H1 (cell line): ENCODE measurements at regions not wholly inside any gene's neighbourhood (a gene's known extent, or its start where the extent isn't known, plus 50 kb on each side); places are given as distances from the start of the nearest gene placed in this dataset.

ENCODE experiments used
- CTCF ChIA-PET: fragments of 300-600 bp; sonication (Branson Sonifier 250); formaldehyde crosslinking; loops from one replicate; lab custom pipeline; 2021; ENCODE audit not compliant: partially characterized antibody; lab: Charles Lee
- POLR2A ChIA-PET: fragments of 300-600 bp; sonication (Branson Sonifier 250); formaldehyde crosslinking; loops from one replicate; lab custom pipeline; 2021; ENCODE audit warnings: inconsistent platforms; ENCODE audit not compliant: partially characterized antibody; lab: Charles Lee
- DNase-seq, 2 experiments: peaks; one replicate each; pipeline versions ENCODE4 v3.0.0 to v3.0.0-alpha.2; 2010 to 2022; ENCODE audit warnings: low spot score in 2 of 2, low read depth in 1 of 2, mixed read lengths in 1 of 2
- FAIRE-seq: peaks from 2 replicates; lab custom pipeline; 2011; peaks lifted over from hg19 to GRCh38; lab: Jason Lieb, UNC
- H2AFZ ChIP-seq: 2 replicates; pipeline ENCODE4 v1.8.1; 2012; ENCODE audit warnings: low read length, inconsistent platforms
- H2AK5ac ChIP-seq: 2 replicates; pipeline ENCODE4 v1.6.1; 2013; ENCODE audit warnings: low read depth, low read length
- H2BK120ac ChIP-seq: replicated peaks from 2 replicates; pipeline ENCODE3; 2013; ENCODE audit warnings: low read depth, low read length, inconsistent platforms
- H2BK12ac ChIP-seq: 2 replicates; pipeline ENCODE4 v1.6.1; 2013; ENCODE audit warnings: low read depth, low read length
- H2BK15ac ChIP-seq: 2 replicates; pipeline ENCODE4 v1.6.1; 2013; ENCODE audit warnings: low read length
- H2BK20ac ChIP-seq: 2 replicates; pipeline ENCODE4 v1.6.1; 2013; ENCODE audit warnings: low read length
- H2BK5ac ChIP-seq: 2 replicates; pipeline ENCODE4 v1.6.1; 2013; ENCODE audit warnings: low read depth, low read length
- H3K14ac ChIP-seq: 2 replicates; pipeline ENCODE4 v1.6.1; 2013; ENCODE audit warnings: inconsistent platforms; ENCODE audit not compliant: insufficient read length
- H3K18ac ChIP-seq: 2 replicates; pipeline ENCODE4 v1.6.1; 2013; ENCODE audit warnings: low read length; ENCODE audit errors: extremely low read depth
- H3K23ac ChIP-seq: 2 replicates; pipeline ENCODE4 v1.6.1; 2013; ENCODE audit warnings: inconsistent platforms; ENCODE audit not compliant: insufficient read length
- H3K23me2 ChIP-seq: 2 replicates; pipeline ENCODE4 v1.6.1; 2013; ENCODE audit warnings: low read depth, low read length
- H3K27ac ChIP-seq: 2 replicates; pipeline ENCODE4 v1.6.1; 2011; ENCODE audit warnings: low read depth, low read length, inconsistent platforms
- H3K27me3 ChIP-seq, 4 experiments: replicated peaks in 1 of 4; 1 replicate in 1 of 4; 2 replicates in 3 of 4; pipeline versions ENCODE4 v1.6.1 to v1.8.1; 2011 to 2013; ENCODE audit warnings: low read length in 3 of 4, mild to moderate bottlenecking in 3 of 4, inconsistent platforms in 2 of 4, mixed read lengths in 2 of 4, moderate library complexity in 1 of 4; ENCODE audit not compliant: control insufficient read depth in 3 of 4, insufficient read depth in 3 of 4; ENCODE audit errors: extremely low read depth in 1 of 4
- H3K36me3 ChIP-seq, 4 experiments: 2 replicates each; pipeline versions ENCODE4 v1.6.1 to v1.8.1; 2011 to 2013; ENCODE audit warnings: mild to moderate bottlenecking in 4 of 4, low read length in 3 of 4, moderate library complexity in 2 of 4, control low read depth in 1 of 4, inconsistent platforms in 1 of 4; ENCODE audit not compliant: insufficient read depth in 4 of 4, control insufficient read depth in 2 of 4
- H3K4ac ChIP-seq: replicated peaks from 2 replicates; pipeline ENCODE3; 2013; ENCODE audit warnings: low read length, low read depth, mixed read lengths, inconsistent platforms; ENCODE audit not compliant: insufficient read length
- H3K4me1 ChIP-seq, 4 experiments: replicated peaks in 1 of 4; 1 replicate in 1 of 4; 2 replicates in 3 of 4; pipeline versions ENCODE4 v1.6.1 to v1.8.1; 2011 to 2013; ENCODE audit warnings: low read length in 3 of 4, inconsistent platforms in 2 of 4, mixed read lengths in 1 of 4; ENCODE audit not compliant: insufficient read depth in 4 of 4, control insufficient read depth in 3 of 4
- H3K4me2 ChIP-seq, 2 experiments: 2 replicates each; pipeline versions ENCODE4 v1.6.1 to v1.8.1; 2011 to 2013; ENCODE audit warnings: low read depth in 2 of 2, low read length in 2 of 2, control low read depth in 1 of 2, inconsistent platforms in 1 of 2, mild to moderate bottlenecking in 1 of 2; ENCODE audit not compliant: insufficient read depth in 1 of 2
- H3K4me3 ChIP-seq, 4 experiments: fragments of 200-600, 300-600 bp in 1 of 4; sonication (generic), shearing (Covaris generic), sonication (Bioruptor Twin) in 1 of 4; 2 replicates each; pipeline versions ENCODE4 v1.5.1 to v1.8.1; 2011 to 2016; ENCODE audit warnings: low read length in 4 of 4, low read depth in 3 of 4, control low read depth in 2 of 4, inconsistent platforms in 2 of 4, mild to moderate bottlenecking in 2 of 4, mixed read lengths in 1 of 4, moderate library complexity in 1 of 4; ENCODE audit not compliant: insufficient read depth in 2 of 4; ENCODE audit errors: extremely low read depth in 1 of 4
- H3K56ac ChIP-seq: replicated peaks from 2 replicates; pipeline ENCODE3; 2013; ENCODE audit warnings: low read depth, mild to moderate bottlenecking, mixed read lengths, low read length, inconsistent platforms; ENCODE audit not compliant: insufficient read length
- H3K79me1 ChIP-seq: 2 replicates; pipeline ENCODE4 v1.6.1; 2013; ENCODE audit warnings: low read depth, low read length, control low read depth
- H3K79me2 ChIP-seq, 2 experiments: 2 replicates each; pipeline versions ENCODE4 v1.6.1 to v1.8.1; 2012 to 2013; ENCODE audit warnings: low read length in 2 of 2, mild to moderate bottlenecking in 2 of 2, inconsistent platforms in 1 of 2; ENCODE audit not compliant: insufficient read depth in 2 of 2, control insufficient read depth in 1 of 2
- H3K9ac ChIP-seq, 4 experiments: replicated peaks in 1 of 4; 1 replicate in 1 of 4; 2 replicates in 3 of 4; pipeline versions ENCODE4 v1.6.1 to v1.8.1; 2011 to 2013; ENCODE audit warnings: low read depth in 3 of 4, low read length in 3 of 4, control low read depth in 2 of 4, mild to moderate bottlenecking in 2 of 4, moderate library complexity in 2 of 4, inconsistent platforms in 1 of 4; ENCODE audit errors: extremely low read depth in 1 of 4
- H3K9me3 ChIP-seq, 2 experiments: 2 replicates each; pipeline versions ENCODE4 v1.6.1 to v1.8.1; 2012 to 2013; ENCODE audit warnings: mild to moderate bottlenecking in 2 of 2, moderate library complexity in 2 of 2, control low read depth in 1 of 2, inconsistent platforms in 1 of 2, low read depth in 1 of 2, low read length in 1 of 2, mixed read lengths in 1 of 2; ENCODE audit not compliant: insufficient read depth in 2 of 2
- H4K20me1 ChIP-seq, 2 experiments: replicated peaks in 1 of 2; 2 replicates each; pipeline versions ENCODE3 to v1.8.1; 2011 to 2013; ENCODE audit warnings: inconsistent platforms in 2 of 2, low read length in 2 of 2, mild to moderate bottlenecking in 1 of 2; ENCODE audit not compliant: insufficient read depth in 2 of 2, control insufficient read depth in 1 of 2
- H4K5ac ChIP-seq: 2 replicates; pipeline ENCODE4 v1.6.1; 2013; ENCODE audit warnings: low read length, low read depth, mixed read lengths, inconsistent platforms; ENCODE audit not compliant: insufficient read length
- H4K8ac ChIP-seq: 2 replicates; pipeline ENCODE4 v1.8.0; 2013; ENCODE audit warnings: mild to moderate bottlenecking, moderate library complexity, low read length, inconsistent platforms; ENCODE audit not compliant: insufficient read depth; ENCODE audit errors: extremely low read depth
- H4K91ac ChIP-seq: replicated peaks from 2 replicates; pipeline ENCODE3; 2013; ENCODE audit warnings: low read length, mixed read lengths, inconsistent platforms; ENCODE audit not compliant: insufficient read length
- ASH2L ChIP-seq: fragments of 200-600, 300-600 bp; sonication (generic); IDR thresholded peaks from one replicate; pipeline ENCODE4 v1.7.1; 2017; ENCODE audit warnings: low read length
- ATF2 ChIP-seq: IDR thresholded peaks from 2 replicates; pipeline ENCODE4 v1.6.1; 2012; ENCODE audit warnings: low read length, inconsistent platforms
- ATF3 ChIP-seq: IDR thresholded peaks from 2 replicates; pipeline ENCODE4 v1.6.1; 2011; ENCODE audit warnings: low read depth, mild to moderate bottlenecking, low read length; ENCODE audit not compliant: insufficient read depth
- CBX5 ChIP-seq: fragments of 300-800, 300-1000 bp; sonication (generic); IDR thresholded peaks from 2 replicates; pipeline ENCODE4 v1.7.1; 2016; ENCODE audit warnings: antibody characterized with exemption, low read length, low read depth
- CEBPB ChIP-seq: IDR thresholded peaks from 2 replicates; pipeline ENCODE4 v1.6.1; 2012; ENCODE audit warnings: low read depth, low read length
- CREB1 ChIP-seq: IDR thresholded peaks from 2 replicates; pipeline ENCODE4 v1.6.1; 2012; ENCODE audit warnings: inconsistent platforms
- GTF2F1 ChIP-seq: IDR thresholded peaks from 2 replicates; pipeline ENCODE4 v1.6.1; 2012; ENCODE audit warnings: low read depth, low read length, improper control_type of control experiment, borderline replicate concordance
- JUN ChIP-seq: IDR thresholded peaks from 2 replicates; pipeline ENCODE4 v1.6.1; 2011; ENCODE audit warnings: low read depth, mild to moderate bottlenecking, improper control_type of control experiment, low read length
- JUND ChIP-seq: IDR thresholded peaks from 2 replicates; pipeline ENCODE4 v1.6.1; 2011; ENCODE audit warnings: mild to moderate bottlenecking, improper control_type of control experiment, low read length
- KDM1A ChIP-seq: fragments of 200-600, 300-600 bp; sonication (generic); IDR thresholded peaks from 2 replicates; pipeline ENCODE4 v1.7.1; 2016; ENCODE audit warnings: mild to moderate bottlenecking, low read length, borderline replicate concordance
- KDM4A ChIP-seq: IDR thresholded peaks from one replicate; pipeline ENCODE4 v1.7.1; 2012; ENCODE audit warnings: low read depth, mild to moderate bottlenecking, moderate library complexity, low read length, inconsistent platforms; ENCODE audit not compliant: severe bottlenecking
- RNF2 ChIP-seq: fragments of 200-900, 300-1000 bp; sonication (generic); IDR thresholded peaks from 2 replicates; pipeline ENCODE4 v1.7.1; 2016; ENCODE audit warnings: borderline replicate concordance, low read depth, mild to moderate bottlenecking, antibody characterized with exemption, low read length; ENCODE audit not compliant: poor library complexity, severe bottlenecking; ENCODE audit errors: missing control alignments
- SP2 ChIP-seq: IDR thresholded peaks from 2 replicates; pipeline ENCODE4 v1.6.1; 2012; ENCODE audit warnings: mild to moderate bottlenecking, low read length, inconsistent platforms
- WGBS, 2 experiments: shearing (Covaris generic) in 1 of 2; methylation state at CpG; one replicate each; pipeline versions ENCODE4 v1.1.6 to v1.1.7; 2013 to 2015; ENCODE audit warnings: low lambda C conversion rate in 2 of 2, mixed read lengths in 2 of 2, inconsistent platforms in 1 of 2, low coverage in 1 of 2, missing lambda C conversion rate in 1 of 2; ENCODE audit not compliant: insufficient replicate concordance in 2 of 2, insufficient coverage in 1 of 2, insufficient read length in 1 of 2; ENCODE audit errors: extremely low coverage in 1 of 2, missing lambda C conversion rate in 1 of 2; 5-methylcytosine and 5-hydroxymethylcytosine counted together

GRCh38 chr15:81520480-81520879, 146.5 kb upstream of the TMC3 start:
- CTCF ChIA-PET = interaction anchor here (2.1 kb wide), 1 partner anchor 16 kb away, joined by 5 read pairs; no protein-coding TSS in a partner anchor
- Histone ChIP-seq H4K8ac (no peak overlapping the region; the same call in 1 of the 2 replicates), H3K9ac (no peak overlapping the region), H2BK5ac (no peak overlapping the region), H2BK20ac (no peak overlapping the region), H2BK15ac (no peak overlapping the region), H3K27ac (no peak overlapping the region), H3K4me1 (no peaks in the 10 kb centered on the region), H4K20me1 (no peaks in the 10 kb centered on the region), H3K79me2 (no peaks in the 10 kb centered on the region), H3K4ac (no peak overlapping the region), H2AK5ac (no peak overlapping the region), H4K91ac (no peak overlapping the region), H4K5ac (no peak overlapping the region), H3K27me3 (no peaks in the 10 kb centered on the region), H3K79me1 (no peaks in the 10 kb centered on the region), H2BK120ac (no peak overlapping the region), H3K23ac (no peak overlapping the region), H3K56ac (no peak overlapping the region), H3K4me2 (no peak overlapping the region), H3K9me3 (no peaks in the 10 kb centered on the region), H3K18ac (no peak overlapping the region), H2BK12ac (no peak overlapping the region), H2AFZ (no peak overlapping the region), H3K36me3 (no peaks in the 10 kb centered on the region), H3K23me2 (no peaks in the 10 kb centered on the region; the same call in 1 of the 2 replicates), H3K4me3 (no peak overlapping the region), H3K14ac (no peak overlapping the region)
- WGBS, 2 experiments = 94% methylated on average over 1 of the region's 2 CpGs; no CpG with 5 or more reads in 1 of the 2 experiments
- no peak for DNase-seq
- FAIRE-seq = no peak
- POLR2A ChIA-PET = no interaction called here
- TF ChIP-seq SP2 (no peak), GTF2F1 (no peak), ATF2 (no peak), CREB1 (no peak), JUND (no peak), KDM4A (no peak), ASH2L (no peak), KDM1A (no peak), RNF2 (no peak), ATF3 (no peak), CEBPB (no peak), JUN (no peak), CBX5 (no peak)
